HG03175 (cell line): ENCODE measurements at regions not wholly inside any gene's neighbourhood (a gene's known extent, or its start where the extent isn't known, plus 50 kb on each side); places are given as distances from the start of the nearest gene placed in this dataset.

Experiments used
- ATAC-seq: cut with Tn5 transposase; IDR thresholded peaks from one replicate; pipeline ENCODE4 v1.9.1; 2021; ENCODE audit warnings: mild to moderate bottlenecking, moderate library complexity; ENCODE audit not compliant: unreplicated experiment

DNA sequence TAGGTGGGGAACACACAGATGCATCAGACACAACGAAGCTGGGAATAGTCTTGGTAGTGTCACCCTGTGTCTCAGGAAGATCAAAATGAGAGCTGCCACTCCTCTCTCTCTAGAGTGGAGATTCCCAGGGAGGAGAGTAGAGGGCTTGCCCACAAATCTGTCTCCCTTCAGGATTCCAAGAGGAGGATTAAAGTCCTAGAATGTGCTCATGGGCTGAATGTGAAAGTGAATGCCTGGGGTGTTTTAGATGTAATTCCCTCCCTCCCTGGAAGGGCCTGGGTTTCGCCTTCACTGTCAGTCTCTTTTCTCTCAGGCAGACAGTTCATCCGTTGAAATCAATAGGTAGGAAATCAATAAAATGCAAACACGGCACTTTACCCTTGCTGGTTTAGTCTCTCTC lies 282.6 kb upstream of the PPARGC1A start:
- ATAC-seq: no peak

DNA sequence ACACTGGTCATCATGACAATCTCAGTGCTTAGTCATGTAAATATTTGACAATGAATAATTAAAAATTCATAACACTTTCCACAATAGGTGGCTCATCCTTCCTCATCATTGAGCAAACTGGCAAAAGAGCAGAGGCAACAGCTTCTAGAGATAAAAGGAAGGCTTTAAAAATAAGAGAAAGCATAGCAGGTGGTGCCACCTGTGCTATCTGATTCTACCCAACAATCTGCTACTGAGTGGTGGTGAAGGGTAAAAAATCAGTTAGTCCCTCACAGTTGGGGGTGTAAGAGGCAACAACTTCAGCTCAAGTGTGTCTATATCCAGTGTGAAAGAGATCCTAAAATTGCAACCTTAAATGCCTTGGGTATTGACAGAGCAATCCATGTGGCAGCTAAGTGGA lies 280.1 kb upstream of the PPARGC1A start:
- ATAC-seq: no peak

DNA sequence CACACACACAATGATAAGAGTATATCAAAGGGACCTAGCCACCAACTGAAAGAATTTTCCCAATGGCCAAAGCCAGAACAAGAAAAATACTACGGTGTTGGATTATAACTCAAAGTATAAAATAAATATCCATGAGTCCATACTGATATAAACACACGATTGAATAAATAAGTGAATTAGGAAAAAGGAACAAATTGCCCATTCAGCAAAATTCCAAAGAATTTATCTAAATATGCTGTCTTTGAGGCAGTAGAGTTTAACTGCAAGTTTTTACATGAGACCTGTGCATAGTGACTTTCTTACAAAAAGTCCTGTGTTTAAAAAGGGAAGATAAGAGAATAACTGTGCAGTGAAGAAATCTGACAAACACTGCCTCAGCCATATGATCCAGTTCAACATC lies 278.8 kb upstream of the PPARGC1A start:
- ATAC-seq: no peak

- no peak for ATAC-seq
Measured at GRCh38 chr4:24166501-24166900, 276.7 kb upstream of the PPARGC1A start.

DNA sequence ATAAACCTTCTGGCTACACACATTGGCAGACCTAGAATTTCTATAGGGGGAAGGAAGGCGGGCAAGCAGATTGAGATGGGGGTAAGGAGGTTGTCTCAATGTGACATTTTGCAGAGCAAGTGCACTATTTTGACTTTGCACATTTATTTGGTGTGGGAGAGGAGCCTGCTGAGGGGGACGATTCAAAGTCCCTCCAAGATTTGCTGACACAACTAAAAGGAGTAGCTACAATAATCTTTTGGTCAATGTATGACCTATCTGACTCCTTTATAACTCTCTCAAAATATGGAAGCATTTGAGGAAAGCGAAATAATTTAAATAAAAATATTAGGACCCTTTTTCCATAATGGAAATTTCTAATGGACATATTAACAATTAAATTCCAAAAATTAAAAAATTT lies 274.9 kb upstream of the PPARGC1A start:
- no peak for ATAC-seq

GRCh38 chr4:24164054-24164693 lies 274.3 kb upstream of the PPARGC1A start:
- ATAC-seq: no peak

DNA sequence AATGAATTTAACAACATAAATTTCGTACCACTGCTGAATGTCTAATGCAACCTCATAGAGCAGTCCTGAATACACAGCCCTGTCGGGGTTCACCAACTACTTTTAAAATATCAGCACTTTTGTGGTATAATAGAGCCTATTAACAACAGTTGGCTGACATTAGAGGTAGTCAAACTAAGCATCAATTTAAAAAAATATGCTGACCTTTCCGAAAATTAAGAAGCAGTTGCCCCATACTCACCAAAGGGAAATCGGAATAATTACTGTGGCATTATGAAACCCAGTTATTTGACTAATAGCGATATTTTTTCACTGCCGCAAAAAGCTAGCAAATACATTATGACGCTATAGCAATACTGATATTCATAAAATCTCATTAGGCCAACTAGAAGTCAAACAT lies 273.5 kb upstream of the PPARGC1A start:
- ATAC-seq: no peak

DNA sequence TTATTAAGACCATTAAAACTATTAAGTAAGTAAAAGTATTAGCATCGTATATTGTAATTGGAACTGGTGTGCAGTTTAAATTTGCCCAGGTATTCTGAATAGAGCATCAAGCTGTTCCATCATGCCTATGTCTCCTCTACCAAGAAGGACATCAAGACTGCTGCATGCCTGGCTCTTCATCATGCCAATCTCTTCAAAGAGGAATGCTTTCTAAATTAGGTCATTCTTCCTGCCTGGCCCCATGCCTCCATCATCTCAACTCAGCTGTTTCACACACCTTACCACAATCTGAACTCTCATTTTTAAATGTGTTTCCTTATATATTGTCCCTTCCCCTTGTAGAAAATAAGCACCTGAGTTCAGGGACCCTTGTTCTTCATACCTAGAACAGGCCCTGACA lies 270.5 kb upstream of the PPARGC1A start:
- ATAC-seq: no peak

GRCh38 chr4:24158031-24158430 lies 268.2 kb upstream of the PPARGC1A start:
- ATAC-seq: no peak

DNA sequence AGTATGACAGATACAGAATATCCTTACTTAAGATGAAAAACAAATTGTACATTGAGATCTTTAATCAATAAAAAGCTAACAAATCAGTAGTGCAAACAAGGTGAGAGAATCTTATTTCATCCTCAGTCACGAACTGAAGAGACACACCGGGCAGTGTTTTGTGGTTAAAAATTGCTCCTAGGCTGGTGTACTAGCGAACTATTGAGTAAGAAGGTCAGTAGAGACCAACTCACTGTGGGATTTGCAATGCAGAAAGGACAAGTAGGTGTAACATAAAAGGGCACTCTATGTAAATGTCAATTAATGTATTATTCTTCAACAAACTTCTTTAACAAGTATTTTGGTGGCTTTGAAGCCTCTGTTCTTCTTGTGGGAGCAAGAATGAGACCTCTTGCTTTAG lies 260.2 kb upstream of the PPARGC1A start:
- no peak for ATAC-seq

GRCh38 chr4:24146127-24146526 lies 256.3 kb upstream of the PPARGC1A start:
- no peak for ATAC-seq

- no peak for ATAC-seq
Measured at GRCh38 chr4:24145591-24145990, 255.7 kb upstream of the PPARGC1A start.

DNA sequence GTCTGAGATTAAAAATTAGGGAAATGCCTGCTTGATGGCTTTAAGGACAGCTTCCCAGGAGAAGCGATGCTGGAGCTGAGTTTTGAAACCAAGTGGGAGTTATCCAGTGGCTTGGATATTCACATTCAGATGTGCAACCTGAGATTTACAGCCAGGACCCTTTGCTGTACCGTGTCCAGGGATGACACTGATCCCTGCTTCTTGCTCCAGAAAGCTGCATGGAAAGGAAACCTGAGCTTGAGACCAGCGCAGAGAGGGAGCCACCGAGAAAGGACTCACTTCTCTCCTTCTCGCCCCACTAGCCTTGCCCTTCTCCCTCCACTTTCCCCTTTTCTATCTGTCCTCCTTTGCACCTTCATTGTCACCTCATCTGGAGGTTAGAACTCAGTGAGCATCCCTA lies 254.5 kb upstream of the PPARGC1A start:
- ATAC-seq: no peak

GRCh38 chr4:24143741-24144140 lies 253.9 kb upstream of the PPARGC1A start:
- ATAC-seq: no peak

DNA sequence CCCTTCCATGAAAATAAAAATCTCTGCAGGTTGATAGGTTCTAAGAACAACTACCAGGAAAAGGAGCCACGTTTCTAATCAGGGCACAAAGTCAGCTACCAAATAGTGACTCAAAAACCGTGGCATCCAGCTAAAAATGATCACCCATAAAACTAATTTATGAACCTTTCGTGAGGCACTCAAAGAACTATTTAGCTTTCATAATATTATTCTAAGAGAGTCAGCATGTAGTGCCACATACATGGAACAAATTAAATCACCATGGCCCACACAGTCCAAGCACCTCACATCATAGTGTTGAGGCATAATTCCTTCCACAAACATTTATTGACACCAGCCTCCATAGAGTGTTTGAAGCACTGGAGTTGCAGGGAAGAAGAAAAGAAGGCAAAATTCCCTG lies 252.0 kb upstream of the PPARGC1A start:
- no peak for ATAC-seq

DNA sequence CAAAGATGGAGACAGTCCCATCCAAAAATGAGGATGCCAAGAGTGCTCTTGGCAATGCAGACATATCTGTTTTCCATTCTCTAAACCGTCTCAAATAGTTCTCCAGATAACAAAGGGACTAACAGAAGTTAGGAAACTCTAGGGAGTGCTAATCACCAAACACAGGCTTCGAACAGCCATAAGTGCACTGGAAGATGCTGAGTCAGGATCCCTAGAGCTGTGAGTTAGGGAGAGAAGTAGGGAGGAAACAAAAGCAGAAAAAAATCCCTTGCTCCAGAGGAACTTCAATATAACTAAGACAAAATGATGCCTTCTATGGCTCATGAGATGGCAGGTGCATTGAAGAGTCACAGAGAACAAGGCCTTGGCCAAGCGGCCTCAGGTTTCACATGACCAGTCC lies 251.0 kb upstream of the PPARGC1A start:
- no peak for ATAC-seq

DNA sequence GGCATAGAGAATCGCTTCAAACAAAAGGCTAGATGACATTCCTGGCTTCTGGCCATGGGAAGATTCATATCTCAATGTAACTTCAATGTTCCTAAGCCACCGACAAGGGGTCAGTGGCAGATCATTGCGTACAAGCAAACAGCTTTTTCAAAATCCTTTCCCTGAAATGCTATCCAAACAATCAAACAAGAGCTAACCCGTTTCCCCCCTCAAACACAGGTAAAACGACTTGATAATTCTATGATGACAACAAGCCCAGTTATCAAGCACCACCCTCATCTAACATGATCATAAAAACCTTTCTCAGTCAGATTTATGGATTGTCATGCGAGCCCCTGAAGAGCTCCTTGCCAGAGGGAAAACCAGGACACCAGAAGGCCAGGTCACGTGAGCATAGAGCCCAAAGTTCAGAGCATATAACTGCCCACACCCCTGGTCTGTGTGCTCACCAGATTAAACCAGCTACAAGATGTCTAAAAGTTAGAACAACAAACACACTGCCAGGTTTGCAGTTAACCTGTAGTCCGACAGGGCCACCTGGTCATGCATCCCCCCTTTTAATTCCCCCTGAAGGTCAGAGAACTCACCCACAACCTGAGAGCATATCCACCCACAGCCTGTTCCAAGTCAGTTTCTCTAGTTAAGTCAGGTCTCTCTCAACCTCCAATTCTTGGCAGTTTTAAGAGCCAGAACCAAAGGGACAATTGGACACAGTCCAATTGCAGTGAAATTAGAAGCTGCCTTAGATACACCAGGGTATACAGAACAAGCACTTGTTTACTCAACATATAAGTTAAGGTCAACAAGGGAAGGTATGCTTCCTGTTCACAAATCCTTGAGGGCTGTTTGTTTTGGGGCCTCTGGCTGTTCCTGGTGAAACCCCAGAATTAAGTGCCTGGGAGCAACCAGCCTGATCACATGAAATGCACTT lies 248.1 kb upstream of the PPARGC1A start:
- no peak for ATAC-seq

- no peak for ATAC-seq
Measured at GRCh38 chr4:24131954-24132673, 242.3 kb upstream of the PPARGC1A start.

DNA sequence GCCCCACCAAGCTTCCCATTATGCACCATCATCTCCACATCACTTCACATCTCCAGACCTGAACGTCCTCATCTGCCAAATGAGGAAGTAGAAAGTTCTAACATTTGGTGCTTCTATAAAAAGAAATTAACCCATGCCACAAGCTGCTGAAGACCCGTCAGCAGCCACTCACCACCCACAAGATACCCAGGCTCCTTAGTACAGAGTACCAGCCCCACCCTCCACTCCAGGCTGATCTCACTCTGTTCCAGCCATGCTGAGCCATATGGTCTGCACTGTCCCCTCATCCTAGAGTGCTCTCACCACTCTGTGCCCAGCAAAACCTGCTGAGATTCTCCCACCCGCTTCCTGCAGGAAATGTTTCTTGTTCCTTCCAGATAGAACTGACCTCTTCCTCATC lies 240.8 kb upstream of the PPARGC1A start:
- ATAC-seq: no peak

- ATAC-seq: no peak
Measured at GRCh38 chr4:24126776-24127175, 236.9 kb upstream of the PPARGC1A start.

DNA sequence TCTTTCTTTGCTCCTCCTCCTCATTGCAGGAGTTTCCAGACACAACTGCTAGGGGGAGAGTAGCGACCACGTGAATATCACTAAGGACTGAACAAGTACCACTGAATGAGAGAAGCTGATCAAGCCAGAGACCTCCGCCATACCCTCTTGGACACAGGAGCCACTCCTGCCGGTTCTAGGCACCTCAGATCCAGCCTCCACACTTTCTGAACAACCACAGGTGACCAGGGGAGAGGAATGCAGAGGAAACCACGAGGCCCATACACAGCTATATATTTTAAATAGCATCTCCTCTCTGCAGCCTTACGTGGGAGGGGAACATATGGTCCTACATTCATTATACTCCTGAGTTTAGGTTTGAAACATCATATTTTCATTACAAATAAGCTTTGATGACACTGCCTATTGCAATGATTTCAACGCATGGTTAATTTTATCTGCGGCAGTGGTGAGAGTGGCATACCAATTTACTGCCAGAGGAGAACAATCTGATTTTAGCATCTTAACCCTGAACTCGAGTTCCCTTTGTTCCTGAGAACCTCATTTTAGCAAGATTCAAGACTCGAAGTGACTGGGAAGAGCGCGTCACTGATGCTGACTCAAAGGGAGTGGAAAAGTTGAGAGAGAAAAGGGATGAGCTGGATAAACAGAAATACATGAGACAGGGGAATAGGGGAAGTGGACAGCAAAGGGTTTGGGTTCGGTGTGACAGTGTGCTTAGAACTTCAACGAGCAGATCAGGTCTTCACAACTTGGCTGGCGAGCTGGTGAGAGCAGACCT lies 231.7 kb upstream of the PPARGC1A start:
- ATAC-seq: no peak
